Endothelial cell (in vitro differentiated cells): ENCODE measurements at regions not wholly inside any gene's neighbourhood (a gene's known extent, or its start where the extent isn't known, plus 50 kb on each side); places are given as distances from the start of the nearest gene placed in this dataset.

ENCODE experiments used
- DNase-seq: peaks from one replicate; pipeline ENCODE4 v3.0.0; 2021; ENCODE audit warnings: low spot score
- H3K27ac Mint-ChIP-seq: one replicate; pipeline ENCODE4 v1.8.0; 2021; ENCODE audit warnings: mixed read lengths, inconsistent platforms; ENCODE audit not compliant: unreplicated experiment
- H3K27me3 Mint-ChIP-seq: one replicate; pipeline ENCODE4 v1.8.0; 2021; ENCODE audit warnings: mild to moderate bottlenecking, moderate library complexity, mixed read lengths, inconsistent platforms; ENCODE audit not compliant: unreplicated experiment
- H3K36me3 Mint-ChIP-seq: one replicate; pipeline ENCODE4 v1.8.0; 2021; ENCODE audit warnings: mild to moderate bottlenecking, low read depth, mixed read lengths, inconsistent platforms; ENCODE audit not compliant: unreplicated experiment
- H3K4me1 Mint-ChIP-seq: one replicate; pipeline ENCODE4 v1.8.0; 2021; ENCODE audit warnings: mild to moderate bottlenecking, mixed read lengths, inconsistent platforms; ENCODE audit not compliant: unreplicated experiment
- H3K4me3 Mint-ChIP-seq: one replicate; pipeline ENCODE4 v1.8.0; 2021; ENCODE audit warnings: mild to moderate bottlenecking, mixed read lengths, inconsistent platforms; ENCODE audit not compliant: unreplicated experiment
- H3K9me3 Mint-ChIP-seq: one replicate; pipeline ENCODE4 v1.8.0; 2021; ENCODE audit warnings: mixed read lengths, inconsistent platforms; ENCODE audit not compliant: unreplicated experiment
- TF ChIP-seq, protein P1 (sequence below): fragments of 200-600 bp; sonication (generic); IDR thresholded peaks from one replicate; pipeline ENCODE4 v1.5.0; 2021; ENCODE audit warnings: antibody characterized with exemption; ENCODE audit not compliant: unreplicated experiment

DNA sequence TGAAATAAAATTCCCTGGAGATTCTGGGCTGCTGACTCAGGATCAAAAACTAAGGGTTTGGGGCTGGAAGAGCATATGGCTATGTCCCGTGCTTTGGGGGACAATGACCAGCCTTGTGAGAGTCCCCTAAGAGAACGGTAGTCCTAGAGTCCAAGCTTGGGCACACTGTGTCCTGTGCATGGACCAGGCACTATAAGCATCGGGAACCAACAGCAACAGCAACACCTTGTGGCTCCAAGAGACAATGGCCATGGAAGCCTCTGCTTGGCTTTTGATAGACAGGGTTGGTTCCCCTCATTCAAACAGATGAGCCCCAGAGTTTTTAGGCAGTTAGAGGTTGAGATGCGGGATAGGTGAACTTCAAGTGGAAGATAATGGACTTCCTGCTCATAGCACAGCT lies 294.4 kb upstream of the CHAC2 start:
- TF ChIP-seq, protein P1, sequence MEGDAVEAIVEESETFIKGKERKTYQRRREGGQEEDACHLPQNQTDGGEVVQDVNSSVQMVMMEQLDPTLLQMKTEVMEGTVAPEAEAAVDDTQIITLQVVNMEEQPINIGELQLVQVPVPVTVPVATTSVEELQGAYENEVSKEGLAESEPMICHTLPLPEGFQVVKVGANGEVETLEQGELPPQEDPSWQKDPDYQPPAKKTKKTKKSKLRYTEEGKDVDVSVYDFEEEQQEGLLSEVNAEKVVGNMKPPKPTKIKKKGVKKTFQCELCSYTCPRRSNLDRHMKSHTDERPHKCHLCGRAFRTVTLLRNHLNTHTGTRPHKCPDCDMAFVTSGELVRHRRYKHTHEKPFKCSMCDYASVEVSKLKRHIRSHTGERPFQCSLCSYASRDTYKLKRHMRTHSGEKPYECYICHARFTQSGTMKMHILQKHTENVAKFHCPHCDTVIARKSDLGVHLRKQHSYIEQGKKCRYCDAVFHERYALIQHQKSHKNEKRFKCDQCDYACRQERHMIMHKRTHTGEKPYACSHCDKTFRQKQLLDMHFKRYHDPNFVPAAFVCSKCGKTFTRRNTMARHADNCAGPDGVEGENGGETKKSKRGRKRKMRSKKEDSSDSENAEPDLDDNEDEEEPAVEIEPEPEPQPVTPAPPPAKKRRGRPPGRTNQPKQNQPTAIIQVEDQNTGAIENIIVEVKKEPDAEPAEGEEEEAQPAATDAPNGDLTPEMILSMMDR = no peak
- Mint-ChIP-seq H3K9me3 (no peaks in the 10 kb centered on the region), H3K4me1 (no peaks in the 10 kb centered on the region), H3K27me3 (no peaks in the 10 kb centered on the region), H3K4me3 (no peak overlapping the region), H3K27ac (no peak overlapping the region), H3K36me3 (no peaks in the 10 kb centered on the region)
- DNase-seq = no peak

DNA sequence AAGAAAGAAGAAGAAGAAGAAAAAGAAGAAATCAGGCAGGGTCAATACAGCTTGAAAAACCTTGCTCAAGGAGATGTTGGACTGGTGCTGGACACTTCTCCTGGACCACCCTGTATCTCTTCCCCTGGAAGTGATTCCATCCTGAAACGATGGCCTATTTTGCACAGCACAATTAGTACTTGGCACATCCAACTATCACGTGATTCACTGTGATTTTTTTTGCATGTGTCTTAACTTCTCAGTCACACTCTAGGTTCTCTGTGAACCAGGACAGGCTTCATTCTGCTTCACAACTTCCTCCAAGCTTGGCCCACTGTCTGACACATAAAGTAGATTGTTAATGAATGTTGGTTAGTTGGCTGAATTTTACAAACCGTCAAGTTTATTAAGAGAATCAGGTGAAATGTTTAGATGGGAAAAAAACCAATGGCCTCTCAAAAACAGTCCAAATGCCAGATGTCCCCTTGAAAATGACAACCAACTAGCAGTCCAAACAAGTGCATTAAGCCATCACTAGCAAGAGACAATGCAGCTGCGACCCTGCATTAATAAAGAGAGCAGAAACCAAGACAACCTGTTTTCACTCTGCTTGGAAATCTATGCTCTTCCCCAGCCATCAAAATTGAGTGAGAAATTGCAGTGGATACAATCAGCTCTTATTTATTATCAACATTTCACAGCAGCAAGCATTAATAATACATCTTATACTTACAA lies 300.0 kb upstream of the CHAC2 start:
- TF ChIP-seq, protein P1 = no peak
- H3K4me3 Mint-ChIP-seq = no peak overlapping the region
- H3K27ac Mint-ChIP-seq = no peak overlapping the region
- H3K36me3 Mint-ChIP-seq = no peaks in the 10 kb centered on the region
- H3K9me3 Mint-ChIP-seq = no peaks in the 10 kb centered on the region
- no peaks in the 10 kb centered on the region for H3K4me1 Mint-ChIP-seq
- no peaks in the 10 kb centered on the region for H3K27me3 Mint-ChIP-seq
- DNase-seq = no peak

DNA sequence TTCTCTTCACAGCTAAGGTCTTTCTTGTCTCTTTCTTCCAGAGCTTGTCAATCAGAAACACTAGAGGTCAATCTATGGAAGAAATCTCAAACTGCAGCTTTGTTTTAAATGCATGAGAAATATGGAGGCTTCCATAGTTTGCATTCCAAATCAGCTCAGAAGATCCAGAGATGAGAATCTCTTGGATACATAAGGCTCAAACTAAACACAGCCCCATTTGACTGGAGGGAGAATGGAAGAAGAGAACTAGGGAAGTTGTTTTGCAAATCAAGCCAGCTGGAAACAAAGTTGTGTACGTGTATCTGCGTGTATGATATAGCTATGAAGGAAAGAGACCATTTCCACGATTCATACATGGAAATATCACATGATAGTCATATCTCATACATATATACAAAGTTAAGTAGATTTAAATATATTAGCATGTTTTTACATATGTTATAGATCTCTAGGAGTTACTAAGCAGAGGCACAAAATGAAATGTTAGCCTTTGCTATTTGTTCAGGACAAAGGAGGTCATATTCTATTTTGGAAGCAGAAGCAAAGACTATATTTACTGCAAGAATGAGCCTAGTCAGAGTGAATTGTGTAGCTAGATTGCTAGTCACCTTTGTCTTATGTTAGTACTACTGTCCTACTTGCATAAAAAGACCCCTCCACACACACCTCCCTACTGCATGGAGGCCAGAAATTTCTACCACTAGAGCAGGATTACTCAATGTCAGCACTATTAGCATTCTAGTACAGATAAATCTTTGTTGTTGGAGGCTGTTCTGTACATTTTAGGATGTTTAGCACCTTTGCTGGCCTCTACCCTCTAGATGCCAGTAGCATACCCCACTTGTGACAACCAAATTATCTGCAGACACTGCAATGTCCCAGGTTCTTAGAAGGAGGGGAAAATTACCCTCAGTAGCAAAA lies 303.5 kb upstream of the CHAC2 start:
- no peak overlapping the region for H3K27ac Mint-ChIP-seq
- DNase-seq = no peak
- no peaks in the 10 kb centered on the region for H3K4me1 Mint-ChIP-seq
- no peak overlapping the region for H3K4me3 Mint-ChIP-seq
- TF ChIP-seq, protein P1 = no peak
- H3K9me3 Mint-ChIP-seq = no peaks in the 10 kb centered on the region
- H3K27me3 Mint-ChIP-seq = peaks cover 3% of the 10 kb centered on the region
- H3K36me3 Mint-ChIP-seq = no peaks in the 10 kb centered on the region

DNA sequence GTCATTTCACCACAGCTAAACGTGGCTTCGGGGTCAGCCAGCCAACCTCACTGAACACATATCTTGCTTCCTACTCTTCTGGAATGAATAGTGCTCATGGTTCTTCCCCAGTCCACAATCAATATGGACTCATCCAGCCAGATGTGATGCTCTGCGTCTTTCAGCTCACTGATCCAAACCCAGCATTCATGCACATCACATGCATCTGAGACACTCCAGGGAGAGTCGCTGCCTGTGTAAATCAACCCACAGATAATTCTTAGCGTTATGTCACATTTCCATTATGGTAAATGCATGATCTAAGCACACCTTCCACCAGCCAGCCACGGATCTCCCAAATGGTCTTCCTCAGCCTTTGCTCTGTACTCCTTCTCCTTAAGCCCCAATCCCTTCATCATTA lies 306.7 kb upstream of the CHAC2 start:
- H3K36me3 Mint-ChIP-seq = no peaks in the 10 kb centered on the region
- peaks cover 7% of the 10 kb centered on the region for H3K27me3 Mint-ChIP-seq
- no peak overlapping the region for H3K27ac Mint-ChIP-seq
- no peaks in the 10 kb centered on the region for H3K9me3 Mint-ChIP-seq
- no peak overlapping the region for H3K4me3 Mint-ChIP-seq
- DNase-seq = no peak
- TF ChIP-seq, protein P1 = no peak
- H3K4me1 Mint-ChIP-seq = no peaks in the 10 kb centered on the region

DNA sequence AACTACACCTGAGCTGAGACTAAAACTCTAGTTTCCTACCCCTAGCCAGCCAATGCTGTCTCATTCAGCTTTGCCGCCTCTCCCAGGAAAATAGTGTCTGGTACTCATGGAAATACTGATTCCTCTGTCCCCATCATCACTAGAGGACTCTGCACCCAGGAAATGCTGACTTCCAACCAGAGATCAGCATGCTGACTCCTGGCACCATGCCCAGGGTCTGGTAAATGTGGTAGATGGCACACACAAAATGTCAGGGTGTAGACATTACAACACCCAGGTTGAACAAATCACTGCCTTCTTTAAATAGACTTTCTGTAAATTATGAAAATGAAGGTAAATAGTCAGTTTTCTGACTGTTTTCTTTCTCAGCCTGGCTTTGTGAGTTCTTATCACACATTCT lies 307.3 kb upstream of the CHAC2 start:
- H3K9me3 Mint-ChIP-seq = no peaks in the 10 kb centered on the region
- no peaks in the 10 kb centered on the region for H3K36me3 Mint-ChIP-seq
- H3K4me3 Mint-ChIP-seq = no peak overlapping the region
- no peaks in the 10 kb centered on the region for H3K4me1 Mint-ChIP-seq
- TF ChIP-seq, protein P1 = no peak
- DNase-seq = no peak
- no peak overlapping the region for H3K27ac Mint-ChIP-seq
- peaks cover 7% of the 10 kb centered on the region for H3K27me3 Mint-ChIP-seq
